D721Med (cell line): ENCODE measurements at regions not wholly inside any gene's neighbourhood (a gene's known extent, or its start where the extent isn't known, plus 50 kb on each side); places are given as distances from the start of the nearest gene placed in this dataset.

Experiments
- DNase-seq: peaks from one replicate; pipeline ENCODE4 v3.0.0; 2011; ENCODE audit warnings: low spot score; ENCODE audit not compliant: insufficient read length
- FAIRE-seq: peaks from 2 replicates; lab custom pipeline; 2011; peaks lifted over from hg19 to GRCh38; lab: Jason Lieb, UNC
- TF ChIP-seq, protein P1 (sequence below): IDR thresholded peaks from 2 replicates; pipeline ENCODE4 v1.5.1; 2012; ENCODE audit warnings: mild to moderate bottlenecking, control low read depth; ENCODE audit not compliant: insufficient read depth; ENCODE audit errors: missing control alignments

DNA sequence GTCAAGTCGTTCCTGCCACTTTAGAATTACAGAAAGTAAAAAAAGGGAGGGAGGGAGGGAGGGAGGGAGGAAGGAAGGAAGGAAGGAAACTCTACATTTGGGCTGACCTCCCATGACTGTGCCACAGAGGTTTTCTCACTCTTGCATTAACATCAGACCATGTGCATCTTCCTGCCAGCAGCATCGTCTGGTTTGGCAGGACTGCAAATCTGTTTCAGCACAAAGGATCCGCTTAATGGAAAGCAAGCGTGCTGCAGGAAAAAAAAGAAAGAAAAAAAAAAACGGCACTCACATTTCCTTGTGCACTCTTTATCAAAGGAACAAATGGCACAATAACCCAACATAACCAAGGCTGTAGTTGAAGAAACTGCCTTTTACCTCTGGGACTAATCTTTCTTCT lies 148.8 kb upstream of the HES1 start:
- FAIRE-seq (no peak), DNase-seq (no peak)
- TF ChIP-seq, protein P1, sequence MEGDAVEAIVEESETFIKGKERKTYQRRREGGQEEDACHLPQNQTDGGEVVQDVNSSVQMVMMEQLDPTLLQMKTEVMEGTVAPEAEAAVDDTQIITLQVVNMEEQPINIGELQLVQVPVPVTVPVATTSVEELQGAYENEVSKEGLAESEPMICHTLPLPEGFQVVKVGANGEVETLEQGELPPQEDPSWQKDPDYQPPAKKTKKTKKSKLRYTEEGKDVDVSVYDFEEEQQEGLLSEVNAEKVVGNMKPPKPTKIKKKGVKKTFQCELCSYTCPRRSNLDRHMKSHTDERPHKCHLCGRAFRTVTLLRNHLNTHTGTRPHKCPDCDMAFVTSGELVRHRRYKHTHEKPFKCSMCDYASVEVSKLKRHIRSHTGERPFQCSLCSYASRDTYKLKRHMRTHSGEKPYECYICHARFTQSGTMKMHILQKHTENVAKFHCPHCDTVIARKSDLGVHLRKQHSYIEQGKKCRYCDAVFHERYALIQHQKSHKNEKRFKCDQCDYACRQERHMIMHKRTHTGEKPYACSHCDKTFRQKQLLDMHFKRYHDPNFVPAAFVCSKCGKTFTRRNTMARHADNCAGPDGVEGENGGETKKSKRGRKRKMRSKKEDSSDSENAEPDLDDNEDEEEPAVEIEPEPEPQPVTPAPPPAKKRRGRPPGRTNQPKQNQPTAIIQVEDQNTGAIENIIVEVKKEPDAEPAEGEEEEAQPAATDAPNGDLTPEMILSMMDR: no peak

DNA sequence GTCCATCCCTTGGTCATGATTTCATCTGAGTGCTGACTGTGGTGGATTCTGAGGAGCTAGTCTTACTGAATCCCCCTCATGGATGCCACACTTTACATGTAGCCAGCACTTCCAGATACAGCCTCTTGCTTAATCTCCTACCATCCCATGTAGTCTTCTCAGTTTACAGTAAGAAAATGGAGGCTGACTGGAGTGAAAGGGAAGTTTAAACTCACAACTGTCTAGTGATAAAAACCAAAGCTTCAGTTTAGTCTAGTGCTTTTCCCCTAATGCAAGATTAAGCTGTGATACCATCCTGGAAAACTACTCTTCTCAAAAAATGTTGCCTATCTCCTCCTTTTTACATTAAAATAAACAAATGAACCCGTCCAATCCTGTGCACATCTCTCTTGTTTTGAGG lies 146.8 kb upstream of the HES1 start:
- TF ChIP-seq, protein P1: no peak
- DNase-seq (no peak), FAIRE-seq (no peak)

GRCh38 chr3:193991666-193992424 lies 144.1 kb upstream of the HES1 start:
- FAIRE-seq (no peak), DNase-seq (no peak)
- TF ChIP-seq, protein P1: no peak

- TF ChIP-seq, protein P1: no peak
- DNase-seq (no peak), FAIRE-seq (no peak)
Measured at GRCh38 chr3:193992425-193993037, 143.4 kb upstream of the HES1 start.

- TF ChIP-seq, protein P1: no peak
- FAIRE-seq (no peak), DNase-seq (no peak)
Measured at GRCh38 chr3:193996221-193996620, 139.7 kb upstream of the HES1 start.

GRCh38 chr3:193996641-193997089 lies 139.3 kb upstream of the HES1 start:
- no peak for DNase-seq
- no peak for FAIRE-seq
- TF ChIP-seq, protein P1: no peak
